ENCODE measurements at regions not wholly inside any gene's neighbourhood (a gene's known extent, or its start where the extent isn't known, plus 50 kb on each side); places are given as distances from the start of the nearest gene placed in this dataset.

GRCh38 chr2:19250906-19251305, 107.5 kb downstream of the OSR1 start:
- TF ChIP-seq CTCF (IDR thresholded peaks at IDR 0.05; ENCODE audit: insufficient read depth, low read length) (no peak), SPI1 (IDR thresholded peaks at IDR 0.05; ENCODE audit: borderline replicate concordance, low read depth) (no peak), GABPA (IDR thresholded peaks at IDR 0.05; ENCODE audit: low read depth) (no peak), POLR2AphosphoS5 (IDR thresholded peaks at IDR 0.05; ENCODE audit: low read depth) (no peak), REST (IDR thresholded peaks at IDR 0.05; ENCODE audit: insufficient replicate concordance, low read depth) (no peak)
